HCT116 (cell line): ENCODE measurements at regions not wholly inside any gene's neighbourhood (a gene's known extent, or its start where the extent isn't known, plus 50 kb on each side); places are given as distances from the start of the nearest gene placed in this dataset.

ENCODE experiments used
- ATAC-seq: fragments of 200-7000 bp; cut with Tn5 transposase; 2 replicates; pipeline ENCODE4 v1.9.1; 2020; ENCODE audit warnings: mild to moderate bottlenecking, moderate library complexity
- BruUV-seq: library from RNA; stranded (reverse); fragments of 400-500 nt; replicated peaks from 2 replicates; lab custom pipeline; 2021; lab: Mats Ljungman, UMichigan
- CTCF ChIA-PET: fragments of 300-600 bp; sonication (Branson Sonifier 250); formaldehyde crosslinking; loops from one replicate; lab custom pipeline; 2021; ENCODE audit warnings: antibody characterized with exemption; lab: Charles Lee
- POLR2A ChIA-PET: fragments of 300-600, 350-600 bp; sonication (Branson Sonifier 250); formaldehyde crosslinking; loops from one replicate; lab custom pipeline; 2021; ENCODE audit warnings: antibody characterized with exemption; lab: Charles Lee
- RAD21 ChIA-PET, 2 experiments: fragments of 300-600 bp; sonication (Branson Sonifier 250); formaldehyde crosslinking; loops; one replicate each; lab custom pipeline; 2023; ENCODE audit warnings: low total read pairs in 2 of 2; ENCODE audit not compliant: uncharacterized antibody in 2 of 2, unreplicated experiment in 2 of 2, low non-redundant PET in 1 of 2; lab: Charles Lee
- DNase-seq: peaks from one replicate; pipeline ENCODE4 v3.0.0-alpha.2; 2010; ENCODE audit warnings: low read depth, low spot score
- H2AFZ ChIP-seq: fragments of 200-600 bp; shearing (Covaris generic), sonication (generic); 2 replicates; pipeline ENCODE4 v1.6.1; 2017; ENCODE audit warnings: low read depth, mixed run types, mixed read lengths, antibody characterized with exemption, low read length; ENCODE audit not compliant: poor library complexity, severe bottlenecking
- H3K27ac ChIP-seq: 2 replicates; pipeline ENCODE4 v1.5.1; 2012; ENCODE audit warnings: low read depth, low read length
- H3K27me3 ChIP-seq: fragments of 200-600 bp; sonication (generic); 2 replicates; pipeline ENCODE4 v1.6.1; 2016; ENCODE audit warnings: mixed run types, low read length, mixed read lengths; ENCODE audit not compliant: insufficient read depth
- H3K36me3 ChIP-seq, 2 experiments: fragments of 200-500 bp in 1 of 2; fragments of 200-600 bp in 1 of 2; sonication (Bioruptor generic) in 1 of 2; sonication (generic) in 1 of 2; 2 replicates each; pipeline versions ENCODE4 v1.5.1 to v1.6.1; 2014 to 2016; ENCODE audit warnings: low read length in 2 of 2, inconsistent platforms in 1 of 2, mixed read lengths in 1 of 2, mixed run types in 1 of 2; ENCODE audit not compliant: insufficient read depth in 2 of 2, control insufficient read depth in 1 of 2
- H3K4me1 ChIP-seq, 2 experiments: fragments of 200-600 bp in 1 of 2; sonication (generic) in 1 of 2; 2 replicates each; pipeline versions ENCODE4 v1.5.1 to v1.6.1; 2012 to 2017; ENCODE audit warnings: low read length in 2 of 2, inconsistent platforms in 1 of 2, mild to moderate bottlenecking in 1 of 2, mixed read lengths in 1 of 2, mixed run types in 1 of 2, moderate library complexity in 1 of 2; ENCODE audit not compliant: insufficient read depth in 2 of 2, control insufficient read depth in 1 of 2
- H3K4me2 ChIP-seq: fragments of 200-600 bp; sonication (generic); 2 replicates; pipeline ENCODE4 v1.6.1; 2017; ENCODE audit warnings: mixed run types, low read length, mixed read lengths
- H3K4me3 ChIP-seq, 2 experiments: fragments of 200-600 bp in 1 of 2; sonication (generic) in 1 of 2; replicated peaks in 1 of 2; 2 replicates each; pipeline ENCODE4 v1.5.1; 2011 to 2016; ENCODE audit warnings: low read length in 2 of 2, control low read depth in 1 of 2, low read depth in 1 of 2, mild to moderate bottlenecking in 1 of 2, mixed read lengths in 1 of 2, mixed run types in 1 of 2
- H3K79me2 ChIP-seq: fragments of 200-600 bp; sonication (generic); 2 replicates; pipeline ENCODE4 v1.6.1; 2017; ENCODE audit warnings: mild to moderate bottlenecking, mixed run types, low read length, moderate library complexity, mixed read lengths; ENCODE audit not compliant: insufficient read depth
- H3K9ac ChIP-seq: fragments of 200-600 bp; sonication (generic); 2 replicates; pipeline ENCODE4 v1.6.1; 2016; ENCODE audit warnings: low read length, mixed read lengths
- H3K9me2 ChIP-seq: fragments of 200-600 bp; sonication (generic), shearing (Covaris generic); 2 replicates; pipeline ENCODE4 v1.6.1; 2017; ENCODE audit warnings: mixed run types, mild to moderate bottlenecking, moderate library complexity; ENCODE audit not compliant: insufficient read depth
- H3K9me3 ChIP-seq, 2 experiments: fragments of 200-500 bp in 1 of 2; fragments of 200-600 bp in 1 of 2; sonication (Bioruptor generic) in 1 of 2; sonication (generic) in 1 of 2; 2 replicates each; pipeline ENCODE4 v1.6.1; 2014 to 2017; ENCODE audit warnings: low read length in 2 of 2, mixed read lengths in 2 of 2, inconsistent platforms in 1 of 2, low read depth in 1 of 2, mild to moderate bottlenecking in 1 of 2, mixed run types in 1 of 2, moderate library complexity in 1 of 2; ENCODE audit not compliant: control insufficient read depth in 1 of 2, insufficient read depth in 1 of 2
- H4K20me1 ChIP-seq: fragments of 200-600 bp; sonication (generic), shearing (Covaris generic); 2 replicates; pipeline ENCODE4 v1.6.1; 2017; ENCODE audit warnings: mixed run types, mild to moderate bottlenecking, moderate library complexity; ENCODE audit not compliant: insufficient read depth
- ATF3 ChIP-seq: IDR thresholded peaks from 2 replicates; pipeline ENCODE4 v1.6.1; 2012
- CBX3 ChIP-seq: IDR thresholded peaks from 2 replicates; pipeline ENCODE4 v1.6.1; 2012; ENCODE audit warnings: low read depth
- CEBPB ChIP-seq: IDR thresholded peaks from 2 replicates; pipeline ENCODE4 v1.6.1; 2012; ENCODE audit warnings: low read depth
- EGR1 ChIP-seq: IDR thresholded peaks from 2 replicates; pipeline ENCODE4 v1.6.1; 2012; ENCODE audit warnings: low read depth
- ELF1 ChIP-seq: IDR thresholded peaks from 2 replicates; pipeline ENCODE4 v1.6.1; 2012; ENCODE audit warnings: low read depth, borderline replicate concordance
- EZH2 ChIP-seq: fragments of 200-600 bp; sonication (generic); IDR thresholded peaks from 2 replicates; pipeline ENCODE4 v1.6.1; 2017; ENCODE audit warnings: antibody characterized with exemption, mixed run types
- EZH2phosphoT487 ChIP-seq: fragments of 200-600 bp; IDR thresholded peaks from 2 replicates; pipeline ENCODE4 v1.6.1; 2018; ENCODE audit warnings: antibody characterized with exemption, borderline replicate concordance
- JUND ChIP-seq: IDR thresholded peaks from 2 replicates; pipeline ENCODE4 v1.6.1; 2012
- MAX ChIP-seq: IDR thresholded peaks from 2 replicates; pipeline ENCODE4 v1.6.1; 2012
- POLR2AphosphoS5 ChIP-seq: IDR thresholded peaks from 2 replicates; pipeline ENCODE4 v1.6.1; 2011; ENCODE audit warnings: mild to moderate bottlenecking, low read depth, low read length, moderate library complexity
- RAD21 ChIP-seq: IDR thresholded peaks from 2 replicates; pipeline ENCODE4 v1.6.1; 2012; ENCODE audit warnings: low read depth, mild to moderate bottlenecking
- SRF ChIP-seq: IDR thresholded peaks from 2 replicates; pipeline ENCODE4 v1.6.1; 2012; ENCODE audit warnings: low read depth
- TCF7L2 ChIP-seq: IDR thresholded peaks from 2 replicates; pipeline ENCODE4 v1.7.0; 2011; ENCODE audit warnings: borderline replicate concordance, inconsistent platforms; ENCODE audit not compliant: insufficient read depth, insufficient read length; ENCODE audit errors: extremely low read depth
- YY1 ChIP-seq: IDR thresholded peaks from 2 replicates; pipeline ENCODE4 v1.6.1; 2011; ENCODE audit warnings: low read length, low read depth, moderate library complexity, mild to moderate bottlenecking; ENCODE audit not compliant: insufficient replicate concordance; ENCODE audit errors: extremely low read depth
- ZBTB33 ChIP-seq: IDR thresholded peaks from 2 replicates; pipeline ENCODE4 v1.6.1; 2011; ENCODE audit warnings: mild to moderate bottlenecking, low read length, moderate library complexity; ENCODE audit not compliant: insufficient replicate concordance; ENCODE audit errors: extremely low read depth
- ZFX ChIP-seq: fragments of 450-650 bp; IDR thresholded peaks from 2 replicates; pipeline ENCODE4 v1.6.1; 2017
- ZNF274 ChIP-seq: fragments of 200-500 bp; sonication (Bioruptor generic); IDR thresholded peaks from 2 replicates; pipeline ENCODE4 v1.6.1; 2014; ENCODE audit warnings: mild to moderate bottlenecking, low read depth, low read length, inconsistent platforms
- intact Hi-C: fragments of 100-400 bp; cut with micrococcal nuclease; formaldehyde crosslinking; loops from 2 replicates; pipeline ENCODE4 v1.10.0; 2022

- ChIA-PET CTCF (no interaction called here), RAD21 (no interaction called here)
- Histone ChIP-seq H4K20me1 (no peaks in the 10 kb centered on the region), H3K36me3 (no peaks in the 10 kb centered on the region), H3K27me3 (no peaks in the 10 kb centered on the region), H3K4me3 (no peak overlapping the region), H3K9me3 (no peaks in the 10 kb centered on the region), H3K4me1 (no peaks in the 10 kb centered on the region), H3K79me2 (no peaks in the 10 kb centered on the region), H3K4me2 (no peak overlapping the region), H3K9me2 (no peaks in the 10 kb centered on the region)
- no TSS peak for BruUV-seq
- TF ChIP-seq CEBPB (no peak), ATF3 (no peak), ZNF274 (no peak), YY1 (no peak), POLR2AphosphoS5 (no peak), TCF7L2 (no peak), EGR1 (no peak)
- TF ChIP-seq, all 23 proteins: peak for 0
- ATAC-seq (no peak), DNase-seq (no peak)
- H3K27ac ChIP-seq = no peak overlapping the region
- intact Hi-C loops = no loop called here
- H2AFZ ChIP-seq = no peak overlapping the region
- H3K9ac ChIP-seq = no peak overlapping the region
- POLR2A ChIA-PET = no interaction called here
Observed at GRCh38 chr6:40138273-40138720, 204.0 kb upstream of the MOCS1 start.

GRCh38 chr6:40135491-40136072, 201.3 kb upstream of the MOCS1 start:
- H3K4me2 ChIP-seq = no peak overlapping the region
- intact Hi-C loops = no loop called here
- CTCF ChIA-PET = no interaction called here
- no peaks in the 10 kb centered on the region for H4K20me1 ChIP-seq
- RAD21 ChIA-PET = no interaction called here
- H2AFZ ChIP-seq = no peak overlapping the region
- no peaks in the 10 kb centered on the region for H3K36me3 ChIP-seq
- H3K79me2 ChIP-seq = no peaks in the 10 kb centered on the region
- no peaks in the 10 kb centered on the region for H3K4me1 ChIP-seq
- POLR2A ChIA-PET = no interaction called here
- no TSS peak for BruUV-seq
- no peak overlapping the region for H3K4me3 ChIP-seq
- no peak overlapping the region for H3K27ac ChIP-seq
- H3K27me3 ChIP-seq = no peaks in the 10 kb centered on the region
- H3K9ac ChIP-seq = no peak overlapping the region
- no peaks in the 10 kb centered on the region for H3K9me2 ChIP-seq
- no peak for ATAC-seq
- no peaks in the 10 kb centered on the region for H3K9me3 ChIP-seq
- no peak for DNase-seq
- no peak for TF ChIP-seq MAX
- no peak for TF ChIP-seq CEBPB
- TF ChIP-seq JUND = no peak
- TF ChIP-seq EZH2phosphoT487 = no peak
- TF ChIP-seq YY1 = no peak
- no peak for TF ChIP-seq EZH2
- no peak for TF ChIP-seq ZBTB33
- TF ChIP-seq ZNF274 = no peak
- TF ChIP-seq SRF = no peak
- no peak for TF ChIP-seq CBX3
- TF ChIP-seq RAD21 = no peak
- TF ChIP-seq ATF3 = no peak
- TF ChIP-seq EGR1 = no peak
- no peak for TF ChIP-seq ZFX
- TF ChIP-seq ELF1 = no peak
